ENCODE measurements at regions not wholly inside any gene's neighbourhood (a gene's known extent, or its start where the extent isn't known, plus 50 kb on each side); places are given as distances from the start of the nearest gene placed in this dataset.
A peak's percentile ranks its signal among the peaks of the same experiment; 100 is the strongest.
"Not testable (repeated sequence)": the region's sequence is repeated elsewhere in the genome, so short reads cannot be mapped to it uniquely, and the experiment has no call there.

GRCh38 chr3:98705212-98705611, 57.9 kb upstream of the ST3GAL6 start:
- no peak for DNase-seq

GRCh38 chr3:98705694-98706093, 57.4 kb upstream of the ST3GAL6 start:
- no peak for DNase-seq

GRCh38 chr3:98708681-98709080, 54.5 kb upstream of the ST3GAL6 start:
- DNase-seq: not testable (repeated sequence)

- DNase-seq: no peak
Observed at GRCh38 chr3:98709441-98709840, 53.7 kb upstream of the ST3GAL6 start.

GRCh38 chr3:98710067-98710659, 53.0 kb upstream of the ST3GAL6 start:
- DNase-seq: peak; percentile 50

- DNase-seq: no peak
Observed at GRCh38 chr3:98711426-98711825, 51.7 kb upstream of the ST3GAL6 start.

- no peak for DNase-seq
Observed at GRCh38 chr3:98712726-98713125, 50.4 kb upstream of the ST3GAL6 start.

- DNase-seq: not testable (repeated sequence)
Observed at GRCh38 chr3:98713332-98713731, 49.8 kb upstream of the ST3GAL6 start.
